GM19397 (cell line): ENCODE measurements at regions not wholly inside any gene's neighbourhood (a gene's known extent, or its start where the extent isn't known, plus 50 kb on each side); places are given as distances from the start of the nearest gene placed in this dataset.
"Not testable (repeated sequence)": the region's sequence is repeated elsewhere in the genome, so short reads cannot be mapped to it uniquely, and the experiment has no call there.

ENCODE experiments used
- ATAC-seq: cut with Tn5 transposase; IDR thresholded peaks from one replicate; pipeline ENCODE4 v1.9.1; 2021; ENCODE audit warnings: mild to moderate bottlenecking, moderate library complexity; ENCODE audit not compliant: unreplicated experiment

- no peak for ATAC-seq
Measured at GRCh38 chr1:56285554-56286402, 293.6 kb downstream of the PLPP3 start.

GRCh38 chr1:56284928-56285327 lies 294.4 kb downstream of the PLPP3 start:
- no peak for ATAC-seq

GRCh38 chr1:56278061-56278460 lies 301.3 kb downstream of the PLPP3 start:
- no peak for ATAC-seq

- no peak for ATAC-seq
Measured at GRCh38 chr1:56268519-56269140, 310.7 kb downstream of the PLPP3 start.

GRCh38 chr1:56267611-56268010 lies 311.8 kb downstream of the PLPP3 start:
- ATAC-seq: no peak

GRCh38 chr1:56266359-56266758 lies 313.0 kb downstream of the PLPP3 start:
- ATAC-seq: no peak

- ATAC-seq: no peak
Measured at GRCh38 chr1:56265216-56265615, 314.1 kb downstream of the PLPP3 start.

GRCh38 chr1:56263908-56264307 lies 315.5 kb downstream of the PLPP3 start:
- no peak for ATAC-seq

- no peak for ATAC-seq
Measured at GRCh38 chr1:56258371-56258770, 321.0 kb downstream of the PLPP3 start.

GRCh38 chr1:56257726-56258125 lies 321.6 kb downstream of the PLPP3 start:
- ATAC-seq: no peak

- ATAC-seq: no peak
Measured at GRCh38 chr1:56256153-56257000, 323.0 kb downstream of the PLPP3 start.

- no peak for ATAC-seq
Measured at GRCh38 chr1:56255516-56256152, 323.7 kb downstream of the PLPP3 start.

- no peak for ATAC-seq
Measured at GRCh38 chr1:56254130-56254529, 325.2 kb downstream of the PLPP3 start.

- no peak for ATAC-seq
Measured at GRCh38 chr1:56250809-56251208, 328.6 kb downstream of the PLPP3 start.

GRCh38 chr1:56249234-56249633 lies 330.1 kb downstream of the PLPP3 start:
- no peak for ATAC-seq

GRCh38 chr1:56248138-56248537 lies 331.2 kb downstream of the PLPP3 start:
- ATAC-seq: no peak

- not testable (repeated sequence) for ATAC-seq
Measured at GRCh38 chr1:56246726-56247125, 332.6 kb downstream of the PLPP3 start.

- ATAC-seq: no peak
Measured at GRCh38 chr1:56240400-56240799, 339.0 kb downstream of the PLPP3 start.

GRCh38 chr1:56237491-56238064 lies 341.8 kb downstream of the PLPP3 start:
- ATAC-seq: no peak

GRCh38 chr1:56236688-56237087 lies 342.7 kb downstream of the PLPP3 start:
- no peak for ATAC-seq
